GM23338 (cell line): ENCODE measurements at regions not wholly inside any gene's neighbourhood (a gene's known extent, or its start where the extent isn't known, plus 50 kb on each side); places are given as distances from the start of the nearest gene placed in this dataset.

Source experiments
- ATAC-seq: fragments of 200-7000 bp; cut with Tn5 transposase; 3 replicates; pipeline ENCODE4 v1.9.1; 2020
- DNase-seq: peaks from one replicate; pipeline ENCODE4 v3.0.0-alpha.2; 2015; ENCODE audit warnings: low spot score
- H2AFZ ChIP-seq: fragments of 200-600 bp; sonication (generic); 2 replicates; pipeline ENCODE4 v1.8.0; 2016; ENCODE audit warnings: antibody characterized with exemption, mild to moderate bottlenecking, moderate library complexity
- H3F3A ChIP-seq: fragments of 200-600 bp; sonication (generic); replicated peaks from 2 replicates; pipeline ENCODE4 v1.8.0; 2017; ENCODE audit warnings: antibody characterized with exemption, mixed run types, low read depth
- H3K27ac ChIP-seq: fragments of 200-600 bp; sonication (generic); 2 replicates; pipeline ENCODE4 v1.6.1; 2016; ENCODE audit warnings: low read depth
- H3K27me3 ChIP-seq: fragments of 200-600 bp; sonication (generic); 2 replicates; pipeline ENCODE4 v1.8.0; 2016; ENCODE audit warnings: mild to moderate bottlenecking, mixed run types, moderate library complexity; ENCODE audit not compliant: insufficient read depth
- H3K36me3 ChIP-seq: fragments of 200-600 bp; sonication (generic); 2 replicates; pipeline ENCODE4 v1.8.0; 2016; ENCODE audit warnings: mild to moderate bottlenecking; ENCODE audit not compliant: insufficient read depth
- H3K4me1 ChIP-seq: fragments of 200-600 bp; sonication (generic); 2 replicates; pipeline ENCODE4 v1.8.0; 2016; ENCODE audit warnings: mild to moderate bottlenecking, moderate library complexity; ENCODE audit not compliant: insufficient read depth
- H3K4me2 ChIP-seq: fragments of 200-600 bp; sonication (generic); 2 replicates; pipeline ENCODE4 v1.7.1; 2017; ENCODE audit warnings: mixed run types
- H3K4me3 ChIP-seq: fragments of 200-600 bp; sonication (generic); 2 replicates; pipeline ENCODE4 v1.6.1; 2016; ENCODE audit warnings: mixed run types
- H3K79me2 ChIP-seq: fragments of 200-600 bp; sonication (generic); replicated peaks from 2 replicates; pipeline ENCODE4 v1.8.0; 2017; ENCODE audit warnings: mild to moderate bottlenecking; ENCODE audit not compliant: insufficient read depth
- H3K9me2 ChIP-seq: fragments of 200-600 bp; sonication (generic); 2 replicates; pipeline ENCODE4 v1.8.0; 2017; ENCODE audit not compliant: insufficient read depth
- H4K20me1 ChIP-seq: fragments of 200-600 bp; sonication (generic); replicated peaks from 2 replicates; pipeline ENCODE4 v1.8.0; 2017; ENCODE audit warnings: mild to moderate bottlenecking; ENCODE audit not compliant: insufficient read depth
- H3K27ac Mint-ChIP-seq: 2 replicates; pipeline ENCODE4 v1.8.0; 2020; ENCODE audit warnings: inconsistent platforms, mild to moderate bottlenecking, moderate library complexity, mixed read lengths
- H3K27me3 Mint-ChIP-seq: 3 replicates; pipeline ENCODE4 v1.8.0; 2022; ENCODE audit warnings: low read depth, mild to moderate bottlenecking, moderate library complexity, mixed read lengths, inconsistent platforms; ENCODE audit not compliant: insufficient read depth, poor library complexity
- H3K36me3 Mint-ChIP-seq: 3 replicates; pipeline ENCODE4 v1.8.0; 2021; ENCODE audit warnings: low read depth, mild to moderate bottlenecking, inconsistent platforms, moderate library complexity, mixed read lengths
- H3K4me1 Mint-ChIP-seq: 3 replicates; pipeline ENCODE4 v1.8.0; 2020; ENCODE audit warnings: mild to moderate bottlenecking, inconsistent platforms, mixed read lengths
- H3K4me3 Mint-ChIP-seq: 3 replicates; pipeline ENCODE4 v1.8.0; 2021; ENCODE audit warnings: moderate library complexity, mild to moderate bottlenecking, inconsistent platforms, mixed read lengths
- H3K9me3 Mint-ChIP-seq: 3 replicates; pipeline ENCODE4 v1.8.0; 2020; ENCODE audit warnings: moderate library complexity, mild to moderate bottlenecking, inconsistent platforms, mixed read lengths
- JUNB ChIP-seq: IDR thresholded peaks from one replicate; pipeline ENCODE4 v1.6.1; 2016; ENCODE audit warnings: antibody characterized with exemption; ENCODE audit not compliant: unreplicated experiment
- ZNF331 ChIP-seq: fragments of 250-450 bp; sonication (Bioruptor Pico); IDR thresholded peaks from 2 replicates; pipeline ENCODE4 v1.5.0; 2020; ENCODE audit warnings: low read depth, mild to moderate bottlenecking, moderate library complexity
- TF ChIP-seq, protein P1 (sequence below), 2 experiments: fragments of 200-600 bp in 1 of 2; sonication (generic) in 1 of 2; conservative IDR thresholded peaks; 2 replicates each; pipeline versions ENCODE4 v1.5.1 to v1.6.1; 2016 to 2017; ENCODE audit warnings: antibody characterized with exemption in 2 of 2, low read depth in 2 of 2, mild to moderate bottlenecking in 2 of 2, moderate library complexity in 1 of 2
- TF ChIP-seq, protein P2 (sequence below): fragments of 250-450 bp; sonication (Bioruptor Pico); IDR thresholded peaks from 2 replicates; pipeline ENCODE4 v1.5.0; 2020; ENCODE audit warnings: mild to moderate bottlenecking, moderate library complexity

DNA sequence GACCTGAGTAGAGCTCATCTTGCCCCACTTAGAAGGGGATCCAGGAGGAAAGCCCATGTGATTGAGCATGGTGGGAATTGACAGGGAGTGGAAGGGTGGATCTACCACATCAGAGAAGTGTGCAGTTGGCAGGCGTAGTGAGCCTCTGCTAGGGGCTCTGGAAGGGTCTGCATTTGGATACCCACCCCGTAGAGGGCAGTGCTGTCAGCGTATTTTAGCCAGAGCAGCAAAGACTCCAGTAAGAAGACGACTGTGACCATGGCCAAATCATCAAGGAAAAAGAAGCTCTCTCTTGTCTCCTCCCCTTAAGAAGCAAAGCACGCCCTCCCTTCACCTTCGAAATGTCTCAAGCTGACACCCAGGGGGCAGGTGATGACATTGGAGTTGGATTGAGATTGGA, 68.8 kb upstream of the INHBA start:
- Histone ChIP-seq H3K4me1 (no peaks in the 10 kb centered on the region), H3K9me2 (0 out of 2 replicates have a peak, but pooled peaks cover 1% of the 10 kb centered on the region), H3K79me2 (no peaks in the 10 kb centered on the region), H3K27me3 (no peaks in the 10 kb centered on the region), H4K20me1 (no peaks in the 10 kb centered on the region), H3K4me2 (no peak overlapping the region), H3K27ac (no peak overlapping the region), H2AFZ (no peak overlapping the region), H3F3A (no peaks in the 10 kb centered on the region), H3K4me3 (no peak overlapping the region), H3K36me3 (no peaks in the 10 kb centered on the region)
- no peaks in the 10 kb centered on the region for H3K27me3 Mint-ChIP-seq
- ATAC-seq (peak; percentile 91), DNase-seq (peak; percentile 64)
- H3K4me3 Mint-ChIP-seq = no peak overlapping the region
- H3K36me3 Mint-ChIP-seq = peaks cover 7% of the 10 kb centered on the region; the same call in 1 of the 3 replicates
- TF ChIP-seq ZNF331 (CRISPR knock-in tag) = no peak
- TF ChIP-seq, protein P1, sequence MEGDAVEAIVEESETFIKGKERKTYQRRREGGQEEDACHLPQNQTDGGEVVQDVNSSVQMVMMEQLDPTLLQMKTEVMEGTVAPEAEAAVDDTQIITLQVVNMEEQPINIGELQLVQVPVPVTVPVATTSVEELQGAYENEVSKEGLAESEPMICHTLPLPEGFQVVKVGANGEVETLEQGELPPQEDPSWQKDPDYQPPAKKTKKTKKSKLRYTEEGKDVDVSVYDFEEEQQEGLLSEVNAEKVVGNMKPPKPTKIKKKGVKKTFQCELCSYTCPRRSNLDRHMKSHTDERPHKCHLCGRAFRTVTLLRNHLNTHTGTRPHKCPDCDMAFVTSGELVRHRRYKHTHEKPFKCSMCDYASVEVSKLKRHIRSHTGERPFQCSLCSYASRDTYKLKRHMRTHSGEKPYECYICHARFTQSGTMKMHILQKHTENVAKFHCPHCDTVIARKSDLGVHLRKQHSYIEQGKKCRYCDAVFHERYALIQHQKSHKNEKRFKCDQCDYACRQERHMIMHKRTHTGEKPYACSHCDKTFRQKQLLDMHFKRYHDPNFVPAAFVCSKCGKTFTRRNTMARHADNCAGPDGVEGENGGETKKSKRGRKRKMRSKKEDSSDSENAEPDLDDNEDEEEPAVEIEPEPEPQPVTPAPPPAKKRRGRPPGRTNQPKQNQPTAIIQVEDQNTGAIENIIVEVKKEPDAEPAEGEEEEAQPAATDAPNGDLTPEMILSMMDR (conservative IDR thresholded peaks at IDR 0.05; ENCODE audit: low read depth in 2 of 2) = peak; percentile 45 to 70
- H3K4me1 Mint-ChIP-seq = no peaks in the 10 kb centered on the region; the same call in 2 of the 3 replicates
- H3K9me3 Mint-ChIP-seq = peaks cover 14% of the 10 kb centered on the region; the same call in 2 of the 3 replicates
- H3K27ac Mint-ChIP-seq = no peak overlapping the region

DNA sequence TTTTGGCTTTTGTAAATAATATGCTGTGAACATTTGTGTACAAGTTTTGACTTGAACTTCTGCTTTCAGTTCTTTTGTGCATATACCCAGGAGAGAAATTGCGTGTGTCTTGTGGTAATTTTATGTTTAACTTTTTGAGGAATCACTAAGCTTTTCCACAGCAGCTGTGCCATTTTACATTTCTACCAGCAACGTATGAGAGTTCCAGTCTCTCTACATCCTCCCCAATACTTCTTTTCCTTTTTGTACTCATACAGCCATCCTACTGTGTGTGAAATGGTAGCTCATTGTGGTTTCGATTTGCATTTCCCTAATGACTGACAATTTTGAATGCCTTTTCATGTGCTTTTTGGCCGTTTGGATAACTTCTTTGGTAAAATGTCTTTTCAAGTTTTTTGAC, 66.3 kb upstream of the INHBA start:
- Histone ChIP-seq H3F3A (no peaks in the 10 kb centered on the region), H3K27me3 (no peaks in the 10 kb centered on the region), H3K4me2 (no peak overlapping the region), H3K4me1 (no peaks in the 10 kb centered on the region), H3K4me3 (no peak overlapping the region), H2AFZ (no peak overlapping the region), H3K79me2 (no peaks in the 10 kb centered on the region), H4K20me1 (no peaks in the 10 kb centered on the region), H3K9me2 (no peaks in the 10 kb centered on the region), H3K36me3 (no peaks in the 10 kb centered on the region), H3K27ac (no peak overlapping the region)
- H3K27ac Mint-ChIP-seq = no peak overlapping the region
- TF ChIP-seq, protein P2, sequence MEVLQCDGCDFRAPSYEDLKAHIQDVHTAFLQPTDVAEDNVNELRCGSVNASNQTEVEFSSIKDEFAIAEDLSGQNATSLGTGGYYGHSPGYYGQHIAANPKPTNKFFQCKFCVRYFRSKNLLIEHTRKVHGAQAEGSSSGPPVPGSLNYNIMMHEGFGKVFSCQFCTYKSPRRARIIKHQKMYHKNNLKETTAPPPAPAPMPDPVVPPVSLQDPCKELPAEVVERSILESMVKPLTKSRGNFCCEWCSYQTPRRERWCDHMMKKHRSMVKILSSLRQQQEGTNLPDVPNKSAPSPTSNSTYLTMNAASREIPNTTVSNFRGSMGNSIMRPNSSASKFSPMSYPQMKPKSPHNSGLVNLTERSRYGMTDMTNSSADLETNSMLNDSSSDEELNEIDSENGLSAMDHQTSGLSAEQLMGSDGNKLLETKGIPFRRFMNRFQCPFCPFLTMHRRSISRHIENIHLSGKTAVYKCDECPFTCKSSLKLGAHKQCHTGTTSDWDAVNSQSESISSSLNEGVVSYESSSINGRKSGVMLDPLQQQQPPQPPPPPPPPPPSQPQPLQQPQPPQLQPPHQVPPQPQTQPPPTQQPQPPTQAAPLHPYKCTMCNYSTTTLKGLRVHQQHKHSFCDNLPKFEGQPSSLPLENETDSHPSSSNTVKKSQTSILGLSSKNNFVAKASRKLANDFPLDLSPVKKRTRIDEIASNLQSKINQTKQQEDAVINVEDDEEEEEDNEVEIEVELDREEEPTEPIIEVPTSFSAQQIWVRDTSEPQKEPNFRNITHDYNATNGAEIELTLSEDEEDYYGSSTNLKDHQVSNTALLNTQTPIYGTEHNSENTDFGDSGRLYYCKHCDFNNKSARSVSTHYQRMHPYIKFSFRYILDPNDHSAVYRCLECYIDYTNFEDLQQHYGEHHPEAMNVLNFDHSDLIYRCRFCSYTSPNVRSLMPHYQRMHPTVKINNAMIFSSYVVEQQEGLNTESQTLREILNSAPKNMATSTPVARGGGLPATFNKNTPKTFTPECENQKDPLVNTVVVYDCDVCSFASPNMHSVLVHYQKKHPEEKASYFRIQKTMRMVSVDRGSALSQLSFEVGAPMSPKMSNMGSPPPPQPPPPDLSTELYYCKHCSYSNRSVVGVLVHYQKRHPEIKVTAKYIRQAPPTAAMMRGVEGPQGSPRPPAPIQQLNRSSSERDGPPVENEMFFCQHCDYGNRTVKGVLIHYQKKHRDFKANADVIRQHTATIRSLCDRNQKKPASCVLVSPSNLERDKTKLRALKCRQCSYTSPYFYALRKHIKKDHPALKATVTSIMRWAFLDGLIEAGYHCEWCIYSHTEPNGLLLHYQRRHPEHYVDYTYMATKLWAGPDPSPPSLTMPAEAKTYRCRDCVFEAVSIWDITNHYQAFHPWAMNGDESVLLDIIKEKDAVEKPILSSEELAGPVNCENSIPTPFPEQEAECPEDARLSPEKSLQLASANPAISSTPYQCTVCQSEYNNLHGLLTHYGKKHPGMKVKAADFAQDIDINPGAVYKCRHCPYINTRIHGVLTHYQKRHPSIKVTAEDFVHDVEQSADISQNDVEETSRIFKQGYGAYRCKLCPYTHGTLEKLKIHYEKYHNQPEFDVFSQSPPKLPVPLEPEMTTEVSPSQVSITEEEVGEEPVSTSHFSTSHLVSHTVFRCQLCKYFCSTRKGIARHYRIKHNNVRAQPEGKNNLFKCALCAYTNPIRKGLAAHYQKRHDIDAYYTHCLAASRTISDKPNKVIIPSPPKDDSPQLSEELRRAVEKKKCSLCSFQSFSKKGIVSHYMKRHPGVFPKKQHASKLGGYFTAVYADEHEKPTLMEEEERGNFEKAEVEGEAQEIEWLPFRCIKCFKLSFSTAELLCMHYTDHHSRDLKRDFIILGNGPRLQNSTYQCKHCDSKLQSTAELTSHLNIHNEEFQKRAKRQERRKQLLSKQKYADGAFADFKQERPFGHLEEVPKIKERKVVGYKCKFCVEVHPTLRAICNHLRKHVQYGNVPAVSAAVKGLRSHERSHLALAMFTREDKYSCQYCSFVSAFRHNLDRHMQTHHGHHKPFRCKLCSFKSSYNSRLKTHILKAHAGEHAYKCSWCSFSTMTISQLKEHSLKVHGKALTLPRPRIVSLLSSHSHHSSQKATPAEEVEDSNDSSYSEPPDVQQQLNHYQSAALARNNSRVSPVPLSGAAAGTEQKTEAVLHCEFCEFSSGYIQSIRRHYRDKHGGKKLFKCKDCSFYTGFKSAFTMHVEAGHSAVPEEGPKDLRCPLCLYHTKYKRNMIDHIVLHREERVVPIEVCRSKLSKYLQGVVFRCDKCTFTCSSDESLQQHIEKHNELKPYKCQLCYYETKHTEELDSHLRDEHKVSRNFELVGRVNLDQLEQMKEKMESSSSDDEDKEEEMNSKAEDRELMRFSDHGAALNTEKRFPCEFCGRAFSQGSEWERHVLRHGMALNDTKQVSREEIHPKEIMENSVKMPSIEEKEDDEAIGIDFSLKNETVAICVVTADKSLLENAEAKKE (CRISPR knock-in tag) = no peak
- no peak for TF ChIP-seq JUNB
- DNase-seq (no peak), ATAC-seq (no peak)
- no peaks in the 10 kb centered on the region; the same call in 2 of the 3 replicates for H3K4me1 Mint-ChIP-seq
- no peak overlapping the region for H3K4me3 Mint-ChIP-seq
- peaks cover 7% of the 10 kb centered on the region; the same call in 1 of the 3 replicates for H3K36me3 Mint-ChIP-seq
- H3K27me3 Mint-ChIP-seq = peaks cover 3% of the 10 kb centered on the region
- peaks cover 16% of the 10 kb centered on the region; the same call in 2 of the 3 replicates for H3K9me3 Mint-ChIP-seq
